ENCODE measurements at regions not wholly inside any gene's neighbourhood (a gene's known extent, or its start where the extent isn't known, plus 50 kb on each side); places are given as distances from the start of the nearest gene placed in this dataset.

DNA sequence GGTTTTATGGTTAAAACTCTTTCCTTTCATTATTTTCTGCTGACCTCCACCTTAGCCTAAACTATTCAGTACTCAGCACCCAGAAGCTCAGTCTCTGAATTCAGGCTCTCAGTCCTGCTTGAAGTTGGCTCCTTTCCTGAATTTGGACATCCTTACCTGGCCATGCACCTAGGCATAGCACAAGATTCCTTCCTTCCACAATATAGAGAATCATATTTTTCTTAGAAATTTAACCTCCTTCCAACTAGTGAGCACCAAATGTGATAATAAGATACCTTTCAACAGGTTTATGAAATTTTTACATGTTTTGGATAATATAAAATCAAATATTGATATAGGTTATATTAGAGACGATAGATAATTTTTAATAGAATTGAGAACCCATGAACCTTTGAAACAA is 905.6 kb upstream of the GHITM start:
- Mint-ChIP-seq H3K4me3 (no peak overlapping the region), H3K27ac (no peak overlapping the region), H3K36me3 (ENCODE audit: low read depth) (no peaks in the 10 kb centered on the region), H3K9me3 (no peaks in the 10 kb centered on the region), H3K27me3 (no peaks in the 10 kb centered on the region), H3K4me1 (ENCODE audit: low read depth) (no peaks in the 10 kb centered on the region)
- intact Hi-C loops (cut with micrococcal nuclease): no loop called here

DNA sequence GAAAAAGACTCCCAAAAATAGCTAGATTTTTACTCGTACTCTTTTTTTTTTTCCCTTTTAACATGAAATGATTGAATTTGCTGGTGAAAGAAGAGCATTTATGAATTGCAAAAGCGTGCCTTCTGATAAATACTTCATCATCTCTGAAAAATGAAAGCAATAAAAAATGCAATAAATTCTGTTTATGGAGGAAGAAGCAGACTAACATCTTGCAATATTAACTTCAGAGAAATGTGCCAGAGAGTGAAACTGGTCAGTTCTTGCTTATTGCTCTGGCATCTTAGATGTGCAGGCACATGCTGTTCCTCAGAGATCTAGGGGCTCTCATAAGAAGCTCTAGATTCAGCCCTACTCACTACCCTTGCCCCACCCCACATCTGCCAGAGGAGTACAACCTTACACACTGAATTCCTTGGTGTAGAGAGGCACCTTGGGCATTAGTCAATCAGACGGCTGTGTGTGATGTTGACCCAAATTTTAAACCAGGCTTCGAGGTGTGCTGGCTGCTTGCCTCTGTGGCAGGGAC is 891.1 kb upstream of the GHITM start:
- Mint-ChIP-seq H3K27me3 (no peaks in the 10 kb centered on the region), H3K4me1 (ENCODE audit: low read depth) (no peaks in the 10 kb centered on the region), H3K4me3 (no peak overlapping the region), H3K36me3 (ENCODE audit: low read depth) (no peaks in the 10 kb centered on the region), H3K9me3 (peaks cover 30% of the 10 kb centered on the region), H3K27ac (no peak overlapping the region)
- intact Hi-C loops (cut with micrococcal nuclease): no loop called here

DNA sequence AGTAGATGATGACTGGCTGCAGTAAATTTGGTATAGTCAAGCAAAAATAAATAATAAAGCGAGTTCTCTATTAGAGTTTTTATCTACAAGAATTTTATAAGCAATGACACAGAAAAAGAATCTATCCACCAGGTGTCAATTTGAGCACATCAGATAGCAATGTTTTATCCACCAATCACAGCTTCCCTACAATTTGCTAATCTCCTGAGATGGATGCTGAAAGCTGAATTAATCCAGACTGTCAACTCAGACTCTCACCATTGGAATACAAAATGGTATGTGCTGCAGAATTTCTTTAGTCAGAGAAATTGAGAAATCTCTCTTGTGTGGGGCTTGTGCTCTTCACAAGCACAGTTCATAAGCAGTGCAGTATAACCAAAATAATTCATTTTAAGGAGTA is 888.9 kb upstream of the GHITM start:
- Mint-ChIP-seq H3K4me1 (ENCODE audit: low read depth) (no peaks in the 10 kb centered on the region), H3K27me3 (no peaks in the 10 kb centered on the region), H3K4me3 (no peak overlapping the region), H3K9me3 (peaks cover 34% of the 10 kb centered on the region), H3K27ac (no peak overlapping the region), H3K36me3 (ENCODE audit: low read depth) (no peaks in the 10 kb centered on the region)
- intact Hi-C loops (cut with micrococcal nuclease): no loop called here

DNA sequence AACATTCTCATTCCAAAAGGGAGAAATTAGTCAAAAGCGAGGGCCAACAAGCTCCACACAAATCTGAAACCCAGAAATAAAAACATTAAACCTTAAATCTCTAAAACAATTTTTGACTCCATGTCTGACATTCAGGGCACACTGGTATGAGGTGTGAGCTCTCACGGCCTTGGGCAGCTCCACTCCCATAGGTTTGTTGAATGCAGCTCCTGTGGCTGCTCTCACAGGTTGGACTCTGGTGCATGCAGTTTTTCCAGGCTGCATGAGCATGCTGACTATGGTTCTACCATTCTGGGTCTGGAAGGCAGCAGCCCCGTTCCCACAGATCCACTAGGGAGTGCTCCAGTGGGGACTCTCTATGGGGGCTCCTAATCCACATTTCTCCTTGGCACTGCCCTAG is 887.1 kb upstream of the GHITM start:
- Mint-ChIP-seq H3K4me1 (ENCODE audit: low read depth) (no peaks in the 10 kb centered on the region), H3K36me3 (ENCODE audit: low read depth) (no peaks in the 10 kb centered on the region), H3K27ac (no peak overlapping the region), H3K4me3 (no peak overlapping the region), H3K9me3 (peaks cover 34% of the 10 kb centered on the region), H3K27me3 (no peaks in the 10 kb centered on the region)
- intact Hi-C loops (cut with micrococcal nuclease): no loop called here

DNA sequence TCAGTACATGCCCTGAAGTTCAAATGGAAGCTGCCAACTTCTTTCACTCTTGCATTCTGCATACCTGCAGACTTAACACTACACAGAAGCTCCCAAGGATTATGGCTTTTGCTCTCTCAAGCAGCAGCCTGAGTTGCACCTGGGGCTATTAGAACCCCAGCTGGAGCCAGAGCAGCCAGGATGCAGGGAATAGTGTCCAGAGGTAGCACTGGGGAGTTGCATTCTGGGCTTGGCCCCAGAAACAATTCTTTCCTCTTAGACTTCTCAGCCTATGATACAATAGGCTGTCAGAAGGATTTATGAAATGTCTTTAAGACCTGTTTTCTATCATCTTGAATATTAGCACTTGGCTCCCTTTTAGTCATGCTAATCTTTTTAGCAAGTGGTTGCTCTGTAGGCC is 886.7 kb upstream of the GHITM start:
- no peak overlapping the region for H3K27ac Mint-ChIP-seq
- intact Hi-C loops (cut with micrococcal nuclease): no loop called here
- no peaks in the 10 kb centered on the region for H3K4me1 Mint-ChIP-seq (ENCODE audit: low read depth)
- no peak overlapping the region for H3K4me3 Mint-ChIP-seq
- no peaks in the 10 kb centered on the region for H3K27me3 Mint-ChIP-seq
- H3K9me3 Mint-ChIP-seq: peaks cover 34% of the 10 kb centered on the region
- H3K36me3 Mint-ChIP-seq (ENCODE audit: low read depth): no peaks in the 10 kb centered on the region

DNA sequence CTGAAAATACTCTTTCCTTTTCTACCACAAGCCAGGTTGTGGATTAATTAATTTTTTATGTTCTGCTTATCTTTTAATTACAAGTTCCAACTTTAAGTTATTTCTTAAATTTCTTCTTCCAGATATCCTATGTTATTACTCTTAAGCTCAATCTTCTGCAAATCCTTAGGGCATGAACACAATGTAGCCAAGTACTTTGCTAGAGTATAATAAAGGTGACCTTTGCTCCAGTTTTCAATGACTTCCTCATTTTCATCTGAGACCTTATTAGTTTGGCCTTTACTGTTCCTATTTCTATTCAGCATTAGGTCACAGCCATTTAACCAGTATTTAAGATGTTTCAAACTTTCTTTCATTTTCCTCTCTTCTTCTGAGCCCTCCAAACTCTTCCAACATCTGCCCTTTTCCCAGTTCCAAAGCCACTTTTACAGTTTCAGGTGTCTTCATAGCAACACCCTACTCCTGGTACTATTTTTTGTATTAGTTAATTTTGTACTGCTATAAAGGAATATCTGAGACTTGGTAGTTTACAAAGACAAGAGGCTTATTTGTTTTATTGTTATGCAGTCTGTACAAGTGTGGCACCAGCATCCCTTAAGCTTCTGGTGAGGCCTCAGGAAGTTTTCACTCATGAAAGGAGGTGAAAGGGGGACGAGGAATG is 886.2 kb upstream of the GHITM start:
- intact Hi-C loops (cut with micrococcal nuclease): no loop called here

DNA sequence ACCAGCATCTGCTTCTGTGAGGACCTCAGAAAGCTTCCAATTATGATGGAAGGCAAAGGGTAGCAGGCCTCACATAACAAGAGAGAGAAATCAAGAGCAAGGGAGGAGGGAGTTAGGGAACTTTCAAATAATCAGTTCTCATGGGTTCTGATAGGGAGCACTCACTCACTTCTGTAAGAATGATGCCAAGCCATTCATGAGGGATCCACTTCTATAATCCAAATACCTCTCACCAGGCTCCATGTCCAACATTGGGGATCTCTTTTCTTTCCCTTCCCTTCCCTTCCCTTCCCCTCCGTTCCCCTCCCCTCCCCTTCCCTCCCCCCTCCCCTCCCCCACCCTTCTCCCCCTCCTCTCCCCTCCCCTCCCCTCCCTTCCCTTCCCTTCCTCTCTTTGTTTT is 884.6 kb upstream of the GHITM start:
- no peak overlapping the region for H3K27ac Mint-ChIP-seq
- no peaks in the 10 kb centered on the region for H3K36me3 Mint-ChIP-seq (ENCODE audit: low read depth)
- H3K4me3 Mint-ChIP-seq: no peak overlapping the region
- intact Hi-C loops (cut with micrococcal nuclease): no loop called here
- no peaks in the 10 kb centered on the region for H3K27me3 Mint-ChIP-seq
- H3K4me1 Mint-ChIP-seq (ENCODE audit: low read depth): no peaks in the 10 kb centered on the region
- peaks cover 38% of the 10 kb centered on the region for H3K9me3 Mint-ChIP-seq

More for the DNA sequence above, 886.2 kb upstream of the GHITM start:
- Mint-ChIP-seq H3K4me3 (no peak overlapping the region), H3K27me3 (no peaks in the 10 kb centered on the region), H3K27ac (no peak overlapping the region), H3K36me3 (ENCODE audit: low read depth) (no peaks in the 10 kb centered on the region), H3K9me3 (peaks cover 34% of the 10 kb centered on the region), H3K4me1 (ENCODE audit: low read depth) (no peaks in the 10 kb centered on the region)

DNA sequence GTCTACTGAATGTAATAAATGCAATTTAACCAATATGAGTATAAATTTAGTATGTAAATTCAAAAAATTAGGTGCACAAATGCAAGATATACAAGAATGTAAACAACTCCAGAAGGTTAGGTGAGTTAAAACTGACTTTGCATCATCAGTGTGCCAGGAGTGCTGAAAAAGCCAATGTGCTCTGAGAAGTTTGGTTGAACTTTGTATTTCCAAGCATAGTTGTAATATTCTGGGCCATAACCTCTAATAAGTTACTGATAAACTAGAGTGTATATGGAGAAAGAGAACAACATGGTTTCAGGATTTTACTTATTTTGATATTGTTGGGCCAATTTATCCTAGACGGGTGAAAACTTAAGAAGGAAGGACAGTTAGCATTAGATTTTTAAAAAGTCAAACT is 876.9 kb upstream of the GHITM start:
- Mint-ChIP-seq H3K9me3 (peaks cover 22% of the 10 kb centered on the region), H3K4me1 (ENCODE audit: low read depth) (no peaks in the 10 kb centered on the region), H3K27ac (no peak overlapping the region), H3K27me3 (no peaks in the 10 kb centered on the region), H3K36me3 (ENCODE audit: low read depth) (no peaks in the 10 kb centered on the region), H3K4me3 (no peak overlapping the region)
- intact Hi-C loops (cut with micrococcal nuclease): no loop called here

DNA sequence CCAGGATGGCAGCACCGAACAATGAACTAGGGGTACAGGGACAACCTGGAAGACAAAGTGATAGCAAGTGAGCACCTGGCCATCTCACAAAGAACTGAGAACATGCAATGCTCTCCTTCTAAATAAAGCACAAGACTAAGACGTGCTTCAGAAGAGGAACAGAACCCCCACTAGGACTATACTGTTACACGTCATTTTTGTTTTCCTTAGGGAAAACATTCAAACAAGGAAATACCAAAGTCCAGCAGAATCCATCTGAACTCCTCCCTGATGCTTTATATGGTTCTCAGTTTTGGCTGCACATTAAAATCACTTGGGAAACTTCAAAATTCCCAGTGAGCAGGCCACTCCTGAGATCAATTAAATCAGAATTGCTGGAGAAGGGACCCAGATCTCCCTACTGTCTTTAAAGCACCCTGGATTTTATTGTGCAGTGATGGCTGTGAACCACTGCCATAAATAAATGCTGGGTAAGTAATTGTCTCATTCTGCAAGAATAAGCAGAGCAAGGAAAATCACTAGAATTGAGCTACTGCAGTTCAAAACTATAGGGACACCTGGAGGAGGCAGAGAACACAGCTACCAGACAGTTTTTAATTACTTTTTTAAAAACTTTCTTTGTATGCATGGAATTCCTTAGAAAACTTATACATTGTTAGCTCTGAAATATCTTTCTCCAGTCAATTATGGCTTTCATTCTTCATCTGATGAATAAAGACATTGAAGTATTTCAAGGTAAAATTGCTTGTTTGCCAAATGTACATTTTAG is 866.5 kb upstream of the GHITM start:
- no peak overlapping the region for H3K4me3 Mint-ChIP-seq
- intact Hi-C loops (cut with micrococcal nuclease): no loop called here
- no peak overlapping the region for H3K27ac Mint-ChIP-seq
- peaks cover 6% of the 10 kb centered on the region for H3K9me3 Mint-ChIP-seq
- no peaks in the 10 kb centered on the region for H3K27me3 Mint-ChIP-seq
- no peaks in the 10 kb centered on the region for H3K36me3 Mint-ChIP-seq (ENCODE audit: low read depth)
- no peaks in the 10 kb centered on the region for H3K4me1 Mint-ChIP-seq (ENCODE audit: low read depth)

DNA sequence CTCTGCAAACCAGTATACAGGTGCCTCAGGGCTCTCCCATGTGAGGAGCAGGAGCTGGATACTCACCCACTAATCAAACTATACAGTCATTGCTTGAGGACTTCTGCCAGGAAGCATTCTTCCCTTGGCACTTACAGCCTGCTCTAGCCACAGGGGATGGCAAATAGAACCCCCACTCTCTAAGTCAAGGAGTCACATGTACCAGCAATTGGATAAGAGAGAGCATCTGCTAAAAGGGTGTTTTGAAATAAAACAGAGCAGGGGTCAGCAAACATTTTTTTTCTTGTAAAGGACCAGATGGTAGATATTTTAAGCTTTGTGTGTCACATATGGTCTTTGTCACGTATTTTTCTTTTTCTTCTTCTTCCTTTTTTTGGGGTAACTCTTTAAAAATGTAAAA is 865.2 kb upstream of the GHITM start:
- intact Hi-C loops (cut with micrococcal nuclease): no loop called here
- no peak overlapping the region for H3K4me3 Mint-ChIP-seq
- H3K4me1 Mint-ChIP-seq (ENCODE audit: low read depth): no peaks in the 10 kb centered on the region
- H3K27ac Mint-ChIP-seq: no peak overlapping the region
- H3K36me3 Mint-ChIP-seq (ENCODE audit: low read depth): no peaks in the 10 kb centered on the region
- H3K9me3 Mint-ChIP-seq: peaks cover 6% of the 10 kb centered on the region
- no peaks in the 10 kb centered on the region for H3K27me3 Mint-ChIP-seq

DNA sequence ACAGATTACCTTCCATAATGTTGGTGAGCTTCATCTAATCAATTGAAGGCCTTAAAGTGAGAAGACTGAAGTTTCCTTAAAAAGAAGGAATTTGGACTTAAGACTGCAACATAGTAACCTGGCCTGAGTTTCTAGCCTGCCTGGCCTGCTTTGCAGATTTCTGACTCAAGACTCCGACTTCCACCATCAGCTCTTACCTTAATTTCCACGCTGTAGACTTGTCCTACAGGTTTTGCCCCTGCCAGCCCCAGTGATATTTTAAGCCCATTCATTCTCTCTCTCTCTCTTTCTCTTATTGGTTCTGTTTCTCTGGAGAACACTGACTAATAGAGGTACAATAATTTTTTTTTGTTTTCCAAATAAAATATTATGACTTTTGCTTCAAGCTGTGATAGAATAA is 862.3 kb upstream of the GHITM start:
- Mint-ChIP-seq H3K4me1 (ENCODE audit: low read depth) (no peaks in the 10 kb centered on the region), H3K36me3 (ENCODE audit: low read depth) (no peaks in the 10 kb centered on the region), H3K9me3 (peaks cover 16% of the 10 kb centered on the region), H3K27me3 (no peaks in the 10 kb centered on the region), H3K4me3 (no peak overlapping the region), H3K27ac (no peak overlapping the region)
- intact Hi-C loops (cut with micrococcal nuclease): no loop called here

DNA sequence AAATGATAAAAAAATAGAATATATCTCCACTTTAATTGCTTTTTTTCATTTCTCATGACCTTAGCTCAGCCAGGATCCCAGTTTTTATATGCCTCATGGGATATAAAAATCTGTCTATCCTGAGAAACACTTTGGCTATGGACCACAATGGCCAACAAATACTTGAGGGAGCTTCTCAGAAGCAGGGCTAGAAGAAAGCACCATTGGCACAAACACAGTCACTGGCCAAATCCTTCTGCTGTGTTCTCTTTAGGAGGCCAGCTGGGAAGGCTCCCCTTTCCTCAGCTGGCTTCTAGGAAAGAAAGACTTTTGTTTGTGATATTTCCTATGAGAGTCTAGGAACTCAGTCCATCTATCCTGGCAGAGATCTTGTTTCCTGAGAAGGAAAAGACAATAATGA is 856.2 kb upstream of the GHITM start:
- Mint-ChIP-seq H3K27ac (no peak overlapping the region), H3K9me3 (peaks cover 10% of the 10 kb centered on the region), H3K4me3 (no peak overlapping the region), H3K4me1 (ENCODE audit: low read depth) (no peaks in the 10 kb centered on the region), H3K27me3 (no peaks in the 10 kb centered on the region), H3K36me3 (ENCODE audit: low read depth) (no peaks in the 10 kb centered on the region)
- intact Hi-C loops (cut with micrococcal nuclease): no loop called here

DNA sequence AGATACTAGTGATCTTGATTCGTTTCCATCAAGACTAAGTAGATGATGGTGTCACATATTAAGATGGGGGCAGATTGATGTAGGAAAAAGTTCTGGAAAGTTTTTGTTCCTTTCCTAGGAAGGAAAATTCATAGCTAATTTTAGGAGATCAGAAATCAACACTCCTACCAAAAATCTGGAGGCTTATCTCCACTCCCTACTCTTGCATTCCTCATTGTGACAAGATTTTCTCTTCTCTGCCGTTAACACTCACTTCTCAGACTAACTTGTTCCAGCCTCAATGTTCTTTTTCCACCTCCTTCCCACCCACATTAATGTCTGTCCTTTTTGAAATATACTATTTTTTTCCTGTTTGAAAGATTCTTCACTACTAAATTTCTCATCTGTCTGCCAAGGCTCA is 851.9 kb upstream of the GHITM start:
- H3K9me3 Mint-ChIP-seq: peaks cover 9% of the 10 kb centered on the region
- no peaks in the 10 kb centered on the region for H3K36me3 Mint-ChIP-seq (ENCODE audit: low read depth)
- no peaks in the 10 kb centered on the region for H3K4me1 Mint-ChIP-seq (ENCODE audit: low read depth)
- no peaks in the 10 kb centered on the region for H3K27me3 Mint-ChIP-seq
- no peak overlapping the region for H3K27ac Mint-ChIP-seq
- intact Hi-C loops (cut with micrococcal nuclease): no loop called here
- no peak overlapping the region for H3K4me3 Mint-ChIP-seq

DNA sequence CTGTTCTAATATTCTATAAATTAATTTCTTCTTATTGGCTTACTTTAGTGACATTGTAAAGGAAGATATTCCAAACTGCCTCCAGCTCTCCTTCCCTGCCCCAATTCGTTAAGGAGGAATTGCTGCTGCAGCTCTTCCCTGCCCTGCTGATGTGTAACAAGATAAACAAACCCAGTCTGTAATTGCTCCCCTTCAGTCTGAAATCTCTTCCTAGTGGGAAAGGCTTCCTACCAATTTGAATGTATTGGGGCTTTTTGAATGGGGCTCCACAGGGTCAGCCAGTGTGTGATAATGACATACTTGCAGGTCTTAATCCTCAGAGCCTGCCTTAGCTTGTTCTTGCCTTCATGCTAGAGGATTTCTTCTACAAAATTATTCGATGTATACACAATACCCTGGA is 849.9 kb upstream of the GHITM start:
- H3K4me3 Mint-ChIP-seq: no peak overlapping the region
- H3K4me1 Mint-ChIP-seq (ENCODE audit: low read depth): no peaks in the 10 kb centered on the region
- H3K9me3 Mint-ChIP-seq: peaks cover 14% of the 10 kb centered on the region
- H3K27ac Mint-ChIP-seq: no peak overlapping the region
- intact Hi-C loops (cut with micrococcal nuclease): no loop called here
- no peaks in the 10 kb centered on the region for H3K27me3 Mint-ChIP-seq
- no peaks in the 10 kb centered on the region for H3K36me3 Mint-ChIP-seq (ENCODE audit: low read depth)

DNA sequence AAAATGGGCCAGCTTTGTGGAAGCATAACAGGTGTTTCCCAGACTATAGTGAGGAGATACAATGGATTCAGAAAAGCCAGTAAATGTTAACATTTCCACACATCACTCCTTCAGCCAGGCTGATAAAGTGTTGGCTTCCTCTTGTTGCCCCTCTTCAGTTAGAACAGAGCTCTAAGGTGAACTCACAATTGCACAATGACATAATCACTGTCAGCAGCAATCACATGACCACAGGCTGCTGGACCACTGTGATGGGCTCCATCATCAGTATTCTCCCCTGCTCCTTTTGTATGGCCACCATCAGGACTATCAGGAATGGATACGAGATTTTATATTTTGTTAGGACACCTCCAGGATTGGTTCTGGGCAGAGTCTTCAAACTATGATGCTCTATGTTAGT is 849.4 kb upstream of the GHITM start:
- H3K27ac Mint-ChIP-seq: no peak overlapping the region
- H3K36me3 Mint-ChIP-seq (ENCODE audit: low read depth): no peaks in the 10 kb centered on the region
- H3K9me3 Mint-ChIP-seq: peaks cover 20% of the 10 kb centered on the region
- H3K27me3 Mint-ChIP-seq: no peaks in the 10 kb centered on the region
- no peak overlapping the region for H3K4me3 Mint-ChIP-seq
- intact Hi-C loops (cut with micrococcal nuclease): no loop called here
- H3K4me1 Mint-ChIP-seq (ENCODE audit: low read depth): no peaks in the 10 kb centered on the region
